DND-41 (cell line): ENCODE measurements at regions not wholly inside any gene's neighbourhood (a gene's known extent, or its start where the extent isn't known, plus 50 kb on each side); places are given as distances from the start of the nearest gene placed in this dataset.

Experiments
- CTCF ChIP-seq: IDR thresholded peaks from 2 replicates; pipeline ENCODE4 v1.5.1; 2012; ENCODE audit warnings: borderline replicate concordance, low read length, moderate library complexity, mild to moderate bottlenecking; ENCODE audit not compliant: poor library complexity, severe bottlenecking; ENCODE audit errors: extremely low read depth
- EZH2 ChIP-seq: IDR thresholded peaks from 3 replicates; pipeline ENCODE4 v1.6.1; 2012; ENCODE audit warnings: borderline replicate concordance, low read depth, mild to moderate bottlenecking, moderate library complexity, low read length, inconsistent platforms; ENCODE audit not compliant: severe bottlenecking

GRCh38 chr11:90823446-90823845 lies 600.6 kb upstream of the CHORDC1 start:
- TF ChIP-seq EZH2 = no peak
- TF ChIP-seq CTCF = no peak
